ENCODE measurements at regions not wholly inside any gene's neighbourhood (a gene's known extent, or its start where the extent isn't known, plus 50 kb on each side); places are given as distances from the start of the nearest gene placed in this dataset.
A peak's percentile ranks its signal among the peaks of the same experiment; 100 is the strongest.
"Not testable (repeated sequence)": the region's sequence is repeated elsewhere in the genome, so short reads cannot be mapped to it uniquely, and the experiment has no call there.

DNA sequence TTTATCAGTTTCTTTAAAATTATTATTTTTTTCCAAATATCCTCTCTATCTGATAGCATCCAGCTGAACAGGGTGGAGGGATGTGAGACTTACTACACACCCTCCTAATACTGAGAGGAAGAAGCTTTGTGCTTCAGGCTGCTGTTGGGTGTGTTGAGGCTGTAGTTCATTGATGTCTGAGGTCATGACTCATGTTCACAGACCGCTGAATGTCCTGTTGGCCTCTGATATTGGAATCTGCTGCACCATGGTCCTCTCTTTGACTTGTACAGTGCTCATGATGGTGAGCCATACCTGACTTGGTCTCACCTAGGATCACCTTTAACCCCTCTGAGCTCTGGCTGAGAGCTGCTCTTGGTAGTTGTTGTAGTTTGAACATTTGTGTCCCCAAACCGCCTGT, 302.9 kb downstream of the SATB1 start:
- no peak for DNase-seq

DNA sequence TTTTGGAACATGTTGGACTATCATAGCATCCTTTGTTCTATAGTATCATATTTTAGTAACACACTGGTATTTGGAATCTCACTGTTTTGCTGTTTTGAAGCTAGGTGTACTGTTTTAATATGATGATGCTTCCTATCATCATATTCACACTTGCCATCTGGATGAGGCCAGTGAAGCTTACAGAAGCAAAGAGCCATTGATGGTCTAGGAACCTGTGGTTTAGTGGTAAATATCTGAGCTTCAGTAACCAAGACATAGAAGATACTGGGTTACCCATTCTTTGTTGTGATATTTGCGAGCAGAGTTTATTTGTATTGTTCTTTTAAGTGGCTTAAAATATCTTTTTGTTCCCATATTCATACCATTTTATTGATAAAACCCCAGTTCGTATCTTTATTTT, 304.1 kb downstream of the SATB1 start:
- DNase-seq, result no peak

DNA sequence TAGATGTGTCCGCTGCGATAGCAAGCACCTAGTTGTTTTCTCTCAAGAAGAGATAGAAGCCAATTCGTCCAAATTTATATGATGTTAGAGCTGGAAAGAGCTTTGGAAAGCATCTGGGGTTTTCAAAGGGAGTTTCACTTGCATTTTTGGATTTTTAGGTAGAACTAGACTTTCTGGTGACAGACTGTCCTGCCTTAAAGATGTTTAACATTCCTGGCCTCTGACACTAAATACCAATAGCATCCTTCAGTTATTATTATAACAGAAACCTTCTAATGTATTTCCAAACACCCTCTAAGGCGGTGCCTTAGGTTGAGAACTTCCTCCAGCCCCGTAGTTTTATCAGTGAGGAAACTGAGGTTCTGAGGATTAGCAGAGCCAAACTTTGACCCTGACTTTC, 305.3 kb downstream of the SATB1 start:
- no peak for DNase-seq

DNA sequence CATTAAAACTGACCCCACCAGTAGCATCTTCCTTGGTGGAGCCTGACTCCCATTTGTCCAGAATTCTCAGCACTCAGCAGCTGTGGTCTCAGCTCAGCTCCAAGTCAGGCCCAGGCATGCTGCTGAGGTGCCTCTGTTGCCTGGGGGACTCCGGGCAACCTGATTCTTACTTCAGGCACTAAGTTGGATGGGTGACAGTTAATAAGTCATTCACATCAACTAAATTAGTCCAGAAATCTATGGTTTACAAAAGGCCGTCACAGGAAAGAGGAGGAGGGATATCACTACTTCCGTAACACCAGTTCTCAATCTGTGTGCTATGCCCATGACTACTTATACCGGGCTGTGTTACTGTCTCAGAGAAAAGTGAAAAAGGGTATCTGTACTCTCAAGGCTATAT, 310.2 kb downstream of the SATB1 start:
- DNase-seq, result no peak

DNA sequence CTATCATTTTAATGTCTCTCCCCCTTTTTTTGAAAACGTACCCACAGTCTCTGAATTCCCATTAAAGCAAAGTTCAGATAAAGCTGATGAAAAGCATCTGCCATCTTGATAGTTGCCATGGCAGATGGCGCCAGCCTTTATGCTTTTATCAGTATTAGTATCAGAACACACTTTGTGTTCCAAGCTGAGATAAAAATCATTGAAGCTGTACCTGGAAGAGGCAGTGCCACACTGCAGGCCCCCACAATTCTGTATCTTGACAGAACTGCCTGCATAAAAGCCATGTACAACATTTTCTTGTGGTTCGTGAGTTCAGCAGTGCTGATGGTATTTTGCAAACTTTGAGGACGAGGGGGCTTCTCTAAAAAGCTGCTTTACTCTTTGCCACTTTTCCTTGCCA, 311.7 kb downstream of the SATB1 start:
- no peak for DNase-seq

DNA sequence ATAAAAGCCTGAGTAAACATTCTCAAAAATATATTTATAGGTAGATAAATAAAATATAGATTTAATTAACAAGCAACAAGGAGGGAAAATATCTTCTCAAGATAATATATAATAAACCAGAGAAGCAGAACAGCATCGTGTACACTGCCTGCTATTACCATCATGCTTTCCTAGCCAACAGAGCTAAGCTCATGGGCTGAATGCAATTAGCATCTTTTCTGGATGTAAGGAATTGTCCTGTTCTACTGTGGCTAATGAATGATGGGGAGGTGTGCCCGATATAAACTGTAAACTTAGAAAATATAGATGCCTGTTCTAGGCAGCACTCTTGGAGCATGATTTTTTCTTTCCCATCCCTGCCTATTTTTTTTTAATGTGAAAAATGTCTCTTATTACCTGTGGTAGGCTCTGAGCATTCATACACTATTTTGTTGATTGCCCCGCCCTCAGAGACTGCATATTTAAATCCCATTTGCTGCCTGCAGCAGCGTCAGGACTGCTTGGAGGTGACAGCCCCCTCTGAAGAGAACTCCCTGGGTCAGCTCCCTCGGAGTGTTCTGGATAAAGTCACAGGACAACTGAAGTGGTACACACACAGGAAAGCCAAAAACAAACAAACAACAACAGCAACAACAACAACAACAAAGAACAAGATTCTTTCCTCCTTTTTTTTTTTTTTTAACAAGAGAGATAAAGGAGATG, 312.3 kb downstream of the SATB1 start:
- DNase-seq, result no peak

DNA sequence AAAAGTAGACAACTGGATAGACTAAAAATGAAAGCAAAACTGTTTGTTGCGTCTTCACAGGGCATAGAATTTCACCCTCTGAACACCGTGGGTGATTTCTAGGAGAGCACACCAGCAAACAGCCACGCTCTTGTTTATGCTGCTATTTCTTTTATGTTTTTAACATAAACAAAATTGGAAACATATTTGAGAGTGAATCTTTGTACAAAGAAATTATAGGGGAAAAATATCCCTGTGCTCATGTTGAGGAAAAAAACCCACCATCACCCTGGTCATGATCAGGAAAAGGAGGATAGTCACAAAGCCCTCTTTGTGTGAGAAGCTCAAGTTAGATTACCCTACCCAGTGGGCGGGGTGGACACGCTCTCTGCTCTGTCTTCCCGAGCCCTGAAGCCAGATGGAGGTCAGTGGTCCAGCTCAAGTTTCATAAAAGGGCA, 313.3 kb downstream of the SATB1 start:
- DNase-seq, result peak in 1 of 5 donors; percentile 6

DNA sequence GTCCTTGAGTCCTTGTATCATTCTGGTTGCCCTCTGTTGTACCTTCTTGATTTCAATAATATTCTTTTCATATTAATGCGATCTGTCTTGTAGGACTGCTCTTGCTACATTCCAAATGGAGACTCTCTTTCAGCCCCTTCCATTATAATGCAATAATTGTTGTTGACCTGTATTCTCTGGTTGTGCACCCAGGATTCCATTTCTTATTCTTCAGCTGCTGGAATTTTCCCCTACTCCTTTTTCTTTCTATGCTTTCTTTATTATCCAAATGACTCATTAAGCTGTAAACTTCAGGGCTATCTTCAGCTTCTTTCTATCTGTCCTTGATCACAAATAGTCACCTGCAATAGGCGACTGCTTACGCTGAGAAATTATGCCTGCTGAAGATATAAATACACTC, 321.5 kb downstream of the SATB1 start:
- no peak for DNase-seq

DNA sequence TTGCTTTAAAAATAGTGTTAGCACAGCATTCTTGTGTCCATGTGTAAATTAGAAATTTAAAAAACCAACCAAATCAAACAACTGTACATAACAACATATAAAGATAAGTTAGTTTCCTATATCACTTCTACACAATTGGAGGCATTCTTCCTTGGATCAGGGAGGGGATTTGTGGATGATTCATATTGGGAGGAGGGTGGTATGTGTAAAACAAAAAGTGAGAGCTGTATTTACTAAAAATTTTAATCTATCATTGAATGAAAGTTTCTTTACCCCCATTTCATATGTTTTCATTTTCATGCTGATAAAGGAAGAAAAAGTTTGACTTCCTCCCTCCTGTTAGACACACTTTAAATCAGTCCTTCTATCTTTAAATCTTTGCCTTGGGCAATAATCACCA, 325.0 kb downstream of the SATB1 start:
- DNase-seq, result no peak

DNA sequence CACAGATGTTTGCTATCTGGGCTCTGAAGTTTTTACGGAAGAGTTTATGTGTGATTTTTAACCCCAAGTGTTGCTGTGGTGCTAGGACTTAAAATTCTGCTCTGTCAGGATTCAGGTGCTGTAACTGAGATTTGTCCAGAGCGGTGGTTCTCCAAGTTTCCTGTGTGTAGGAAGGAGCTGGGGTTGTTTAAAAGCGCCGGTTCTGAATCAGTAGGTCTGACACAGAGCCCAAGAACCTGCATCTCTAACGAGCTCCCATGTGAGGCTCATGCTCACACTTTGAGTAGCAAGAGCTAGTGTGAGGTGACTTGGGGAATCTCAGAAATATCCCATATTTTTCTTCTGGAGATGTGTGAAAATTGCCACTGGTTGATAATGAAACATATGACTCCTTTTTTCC, 325.5 kb downstream of the SATB1 start:
- DNase-seq, result no peak

DNA sequence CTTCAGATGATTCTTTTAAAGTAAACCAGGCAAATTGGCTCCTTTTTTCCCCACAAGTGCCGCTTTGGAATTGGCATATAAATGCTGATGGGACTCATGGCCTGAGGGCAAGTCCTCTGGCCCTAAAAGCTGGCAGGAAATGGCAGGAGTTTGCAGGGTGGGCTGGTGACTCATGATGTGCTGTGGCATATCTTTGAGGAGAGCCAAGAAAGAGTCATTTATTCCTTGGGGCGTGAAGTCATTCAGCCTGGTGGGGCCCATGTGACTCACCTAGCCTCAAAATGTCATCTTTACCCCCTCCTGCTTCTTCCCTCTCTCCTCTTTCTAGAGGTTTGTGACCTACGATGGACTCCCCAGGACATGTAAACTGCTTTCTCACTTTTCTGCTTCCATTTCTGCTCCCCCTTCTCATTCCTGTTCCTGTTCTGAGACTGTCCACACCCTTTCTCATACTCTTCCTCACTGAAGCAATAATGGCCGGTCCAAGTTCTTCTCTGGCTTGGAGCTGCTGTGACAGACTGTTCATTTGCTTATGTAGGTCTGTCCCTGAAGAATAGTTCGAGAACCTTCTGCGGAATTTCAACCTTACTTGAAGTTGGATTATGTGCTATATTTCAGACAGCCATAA, 326.1 kb downstream of the SATB1 start:
- DNase-seq, result no peak

DNA sequence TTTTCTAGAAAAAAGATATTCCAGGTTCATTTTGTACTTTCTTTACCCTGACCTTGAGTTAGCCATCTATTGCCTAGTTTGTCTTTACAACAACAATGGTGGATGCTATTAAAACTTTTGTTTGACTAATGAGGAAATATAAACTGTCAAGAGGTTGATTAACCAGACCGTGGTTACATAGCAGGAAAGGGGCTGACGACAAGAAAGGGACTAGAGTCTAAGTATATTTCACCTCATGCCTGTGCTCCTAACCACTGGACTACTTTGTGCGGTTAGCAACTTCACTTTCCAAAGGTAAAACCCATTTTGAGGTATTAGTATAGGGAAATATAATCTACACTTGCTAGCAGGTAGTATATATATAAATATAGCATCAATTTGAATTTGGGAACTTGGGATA, 327.1 kb downstream of the SATB1 start:
- DNase-seq, result no peak

DNA sequence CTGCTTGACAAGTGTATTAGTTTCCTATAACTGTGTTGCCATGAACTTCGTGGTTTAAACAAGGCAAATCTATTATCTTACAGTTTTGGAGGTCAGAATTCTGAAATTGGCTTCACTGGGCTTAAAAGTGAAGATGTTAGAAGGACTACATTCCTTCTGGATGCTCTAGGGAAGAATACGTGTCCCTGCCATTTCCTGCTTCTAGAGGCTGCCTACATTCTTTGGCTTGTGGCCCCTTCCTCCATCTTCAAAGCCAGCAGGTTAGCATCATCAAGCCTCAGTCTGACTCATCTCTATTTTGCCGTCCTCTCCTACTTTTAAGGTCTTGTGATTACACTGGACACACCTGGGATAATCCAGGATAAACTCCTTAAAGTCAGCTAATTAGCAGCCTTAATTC, 327.7 kb downstream of the SATB1 start:
- no peak for DNase-seq

DNA sequence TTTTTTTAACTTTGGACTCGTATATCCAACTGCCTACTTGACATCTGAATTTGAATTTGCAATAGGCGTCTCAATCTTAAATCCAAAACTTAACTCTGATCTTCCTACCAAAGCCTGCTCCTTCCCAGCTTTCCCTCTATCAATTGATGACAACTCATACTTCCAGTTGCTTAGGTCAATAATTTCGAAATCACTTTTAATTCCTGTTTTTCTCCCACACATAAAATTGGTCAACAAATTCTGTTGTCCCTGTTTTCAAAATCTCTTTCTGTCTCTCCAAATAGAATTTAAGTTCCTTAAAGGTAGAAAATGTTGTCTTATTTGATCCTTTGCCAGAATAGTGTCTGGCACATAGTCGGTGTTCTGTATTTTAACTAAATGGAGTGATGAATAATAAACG, 332.4 kb downstream of the SATB1 start:
- no peak for DNase-seq

DNA sequence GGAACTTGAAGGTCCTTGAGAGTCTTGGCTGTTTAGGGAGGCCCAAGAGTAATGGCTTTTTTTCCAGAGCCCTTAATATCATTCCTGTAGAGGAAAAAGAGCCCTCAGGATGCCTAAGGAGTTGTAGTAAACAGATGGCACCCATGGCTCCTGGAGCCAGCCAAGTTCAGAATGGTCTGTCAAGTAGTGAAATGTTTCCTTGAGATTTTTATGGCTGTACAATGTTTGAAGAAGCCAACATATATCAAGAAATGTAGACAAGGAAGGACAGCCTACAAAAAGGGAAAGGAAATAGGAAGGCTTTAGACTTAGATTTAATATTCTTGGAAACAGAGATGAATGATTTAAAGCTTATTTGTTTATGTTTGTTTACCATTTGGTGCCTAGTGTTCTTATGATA, 334.8 kb downstream of the SATB1 start:
- DNase-seq, result no peak

DNA sequence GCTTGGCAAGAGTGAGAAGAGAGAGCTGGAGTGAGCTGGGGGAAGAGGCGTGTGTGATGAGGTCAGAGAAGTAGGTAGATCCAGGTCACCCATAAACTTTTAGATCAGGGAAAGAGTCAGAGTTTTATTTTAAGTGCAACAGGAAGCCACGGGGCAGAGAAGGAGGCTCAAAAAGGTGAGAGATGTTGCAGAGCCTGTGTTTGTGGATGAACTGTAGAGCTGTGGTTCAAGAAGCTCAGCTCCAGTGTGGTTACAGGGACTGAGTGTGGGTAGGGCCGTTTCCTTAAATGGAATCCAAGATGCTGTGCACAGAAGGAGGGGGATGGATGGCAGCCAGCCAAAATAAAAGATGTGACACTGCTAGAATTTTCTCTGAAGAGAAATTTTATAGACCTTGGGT, 337.2 kb downstream of the SATB1 start:
- no peak for DNase-seq

DNA sequence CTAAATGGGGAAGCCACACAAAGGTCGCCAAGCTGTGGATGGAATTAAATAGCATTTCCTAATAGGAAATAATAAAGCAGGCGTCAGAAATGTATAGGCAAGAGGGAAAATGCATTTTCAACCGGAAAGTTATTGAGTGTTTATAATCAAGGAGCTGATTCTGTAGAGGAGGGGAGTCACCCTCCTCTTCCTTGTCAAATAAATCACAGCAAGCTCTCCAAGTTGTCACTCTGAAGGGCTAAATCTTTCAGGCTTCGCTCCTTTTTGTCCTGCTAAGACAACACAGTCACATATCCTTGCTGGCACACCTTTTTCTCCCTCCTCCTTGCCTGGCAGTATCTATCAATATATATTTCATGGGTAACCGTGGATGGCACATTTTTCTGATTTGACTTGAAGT, 338.4 kb downstream of the SATB1 start:
- no peak for DNase-seq

DNA sequence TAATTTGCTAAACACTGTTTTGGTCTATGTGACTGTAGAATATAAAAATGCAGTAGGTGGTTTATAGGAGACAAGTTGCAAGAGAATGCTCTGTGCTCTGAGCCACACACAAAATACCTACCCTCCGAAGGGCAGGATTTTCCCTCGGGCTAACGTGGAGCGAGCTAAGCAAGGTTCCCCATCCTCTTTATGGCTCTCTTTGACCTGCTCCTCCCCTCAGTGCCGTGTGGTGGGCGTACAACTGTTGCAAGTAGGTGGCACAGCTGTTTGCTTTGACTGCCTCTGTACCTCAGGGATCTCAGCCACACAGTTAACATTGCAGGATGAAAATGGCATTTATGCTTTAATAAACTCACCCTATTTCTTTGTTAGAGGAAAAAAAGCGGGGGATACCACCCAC, 339.1 kb downstream of the SATB1 start:
- DNase-seq, result no peak

DNA sequence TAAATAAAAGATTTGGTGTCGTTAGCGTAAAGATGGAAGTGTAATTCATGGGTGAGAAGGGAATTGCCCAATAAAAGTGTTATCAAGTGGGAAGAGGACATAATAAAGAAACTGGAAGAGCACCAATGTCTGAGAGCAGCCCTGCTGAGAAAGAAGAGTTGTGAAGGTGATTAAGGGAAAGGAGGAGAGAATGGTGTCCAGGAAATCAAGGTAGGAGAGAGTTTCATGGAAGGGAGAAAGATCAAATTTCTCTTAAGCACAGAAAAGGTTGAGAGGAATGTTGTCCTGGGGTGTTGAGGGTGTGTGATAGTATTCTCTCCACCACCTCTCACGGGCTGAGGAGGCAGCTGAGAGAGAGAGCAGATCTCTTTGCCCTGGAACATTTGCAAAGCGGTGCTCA, 339.7 kb downstream of the SATB1 start:
- DNase-seq, result no peak

DNA sequence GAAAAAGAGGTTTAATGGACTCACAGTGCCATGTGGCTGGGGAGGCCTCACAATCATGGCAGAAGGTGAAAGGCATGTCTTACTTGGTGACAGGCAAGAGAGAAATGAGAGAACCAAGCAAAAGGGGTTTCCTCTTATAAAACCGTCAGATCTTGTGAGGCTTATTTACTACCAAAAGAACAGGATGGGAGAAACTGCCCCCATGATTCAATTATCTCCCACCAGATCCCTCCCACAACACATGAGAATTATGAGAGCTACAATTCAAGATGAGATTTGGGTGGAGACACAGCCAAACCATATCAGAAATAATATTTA, 340.8 kb upstream of the TBC1D5 start:
- DNase-seq, result not testable (repeated sequence)

DNA sequence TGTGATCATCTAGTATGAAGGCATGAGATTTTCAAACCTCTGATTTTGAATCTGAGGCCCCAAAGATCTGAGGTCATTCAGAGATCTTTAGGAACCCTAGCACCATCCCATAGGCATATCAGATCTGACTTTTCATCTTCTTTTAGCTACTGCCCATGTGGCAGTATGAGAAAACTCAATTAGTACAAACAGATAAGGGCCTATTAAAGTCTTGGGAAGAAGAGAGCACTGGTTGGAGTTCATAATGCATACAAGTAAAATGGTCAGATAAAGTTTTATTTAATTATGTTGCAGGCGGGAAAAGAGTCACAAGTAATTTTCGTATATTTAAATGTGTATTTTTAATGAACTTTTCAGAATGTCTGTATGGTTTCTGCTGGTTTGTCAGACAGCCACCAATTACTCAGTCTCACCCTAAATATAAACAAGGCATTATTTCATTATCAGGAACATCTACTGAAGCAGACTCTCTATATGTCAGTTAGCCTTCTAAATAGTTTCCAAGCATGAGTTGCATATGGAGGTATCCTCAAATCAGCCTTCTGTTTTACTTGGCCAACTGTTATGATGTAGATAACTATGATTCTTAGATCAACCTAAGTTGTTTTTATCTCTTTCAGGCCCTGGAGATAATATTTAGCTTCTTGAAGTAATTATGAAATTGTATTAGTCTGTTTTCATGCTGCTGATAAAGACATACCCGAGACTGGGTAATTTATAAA, 340.3 kb upstream of the TBC1D5 start:
- no peak for DNase-seq

DNA sequence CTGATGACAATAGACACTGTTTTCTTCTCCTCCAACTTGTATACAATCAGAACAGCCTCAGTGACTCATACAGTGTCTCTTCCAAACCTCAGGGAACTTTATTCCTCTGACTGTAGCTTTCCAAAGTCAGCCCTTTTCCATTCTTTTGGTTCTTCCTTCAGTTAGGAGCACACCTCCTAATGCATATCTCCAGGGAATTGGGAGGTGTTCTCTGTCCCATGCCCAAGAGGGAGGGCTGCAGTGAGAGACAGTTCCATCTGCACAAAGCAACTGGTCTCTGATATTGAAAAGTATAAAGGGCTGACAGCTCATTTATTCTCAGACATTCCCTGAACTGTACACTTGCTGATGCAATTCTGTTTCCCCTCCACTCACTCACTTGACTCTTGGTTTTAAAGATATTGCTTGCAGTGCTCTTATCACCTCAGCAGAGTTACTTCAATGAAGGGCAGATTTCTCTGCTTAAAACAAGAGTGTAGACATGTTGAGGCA, 337.8 kb upstream of the TBC1D5 start:
- no peak for DNase-seq

DNA sequence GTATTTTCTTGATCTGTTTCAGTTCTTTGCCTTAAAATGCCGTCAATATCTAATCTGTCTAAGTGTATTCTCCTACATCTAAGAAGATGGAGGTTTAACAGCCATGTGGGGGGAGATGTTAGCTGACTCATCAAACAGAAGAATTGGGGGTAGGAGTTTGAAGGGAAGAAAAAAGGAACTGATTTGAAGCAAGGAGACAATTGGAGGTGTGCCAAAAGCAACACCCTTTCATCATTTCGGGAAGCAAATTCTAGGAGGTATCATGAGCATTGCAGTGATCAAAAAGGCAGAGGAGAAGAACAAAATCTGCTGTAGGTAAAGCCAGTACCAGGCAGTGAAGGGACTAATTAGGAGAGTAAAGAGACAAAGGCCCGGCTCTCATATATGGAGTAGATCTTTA, 337.3 kb upstream of the TBC1D5 start:
- DNase-seq, result no peak

DNA sequence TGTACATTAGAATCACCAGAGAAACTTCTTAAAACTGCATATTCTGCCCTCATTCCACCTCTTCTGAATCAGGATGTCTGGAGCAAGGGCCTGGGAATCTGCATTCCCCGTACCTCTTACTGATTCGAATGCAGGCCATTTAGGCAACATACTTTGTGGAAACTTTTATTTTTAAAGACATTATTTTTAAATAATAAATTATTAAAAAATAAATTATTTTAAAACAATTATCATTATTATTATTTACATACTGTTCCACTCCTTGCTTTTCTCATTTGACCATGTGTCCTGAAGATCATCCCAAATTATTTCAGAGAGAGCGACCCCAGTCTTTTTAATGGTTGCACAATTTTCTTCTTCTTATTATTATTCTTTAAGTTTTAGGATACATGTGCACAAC, 336.6 kb upstream of the TBC1D5 start:
- DNase-seq, result no peak
